Keratinocyte (primary cell): ENCODE measurements at regions not wholly inside any gene's neighbourhood (a gene's known extent, or its start where the extent isn't known, plus 50 kb on each side); places are given as distances from the start of the nearest gene placed in this dataset.

Experiments used
- DNase-seq: peaks from one replicate; pipeline ENCODE4 v3.0.0-alpha.2; 2011; ENCODE audit warnings: low read depth, missing footprints, low spot score
- FAIRE-seq: peaks from 2 replicates; lab custom pipeline; 2011; peaks lifted over from hg19 to GRCh38; lab: Jason Lieb, UNC
- H2AFZ ChIP-seq: 2 replicates; pipeline ENCODE4 v1.6.0; 2012; ENCODE audit warnings: low read length, control low read depth, inconsistent platforms; ENCODE audit not compliant: control insufficient read depth
- H3K27ac ChIP-seq: 2 replicates; pipeline ENCODE4 v1.5.1; 2011; ENCODE audit warnings: low read length; ENCODE audit not compliant: control insufficient read depth, insufficient read depth
- H3K27me3 ChIP-seq: 3 replicates; pipeline ENCODE4 v1.6.0; 2011; ENCODE audit warnings: low read length; ENCODE audit not compliant: control insufficient read depth, insufficient read depth; ENCODE audit errors: extremely low read depth
- H3K36me3 ChIP-seq, 2 experiments: 2 replicates in 1 of 2; 3 replicates in 1 of 2; pipeline ENCODE4 v1.5.1; 2011; ENCODE audit warnings: low read length in 2 of 2, mild to moderate bottlenecking in 1 of 2; ENCODE audit not compliant: control insufficient read depth in 2 of 2, insufficient read depth in 2 of 2; ENCODE audit errors: extremely low read depth in 1 of 2
- H3K4me1 ChIP-seq: 3 replicates; pipeline ENCODE4 v1.5.1; 2011; ENCODE audit warnings: low read length; ENCODE audit not compliant: control insufficient read depth, insufficient read depth; ENCODE audit errors: extremely low read depth
- H3K4me2 ChIP-seq: 3 replicates; pipeline ENCODE4 v1.6.0; 2011; ENCODE audit warnings: low read depth, low read length; ENCODE audit not compliant: control insufficient read depth, insufficient read depth; ENCODE audit errors: extremely low read depth
- H3K4me3 ChIP-seq, 3 experiments: fragments of 200-600 bp in 1 of 3; sonication (generic) in 1 of 3; 2 replicates in 2 of 3; 3 replicates in 1 of 3; pipeline ENCODE4 v1.5.1; 2011 to 2016; ENCODE audit warnings: low read length in 3 of 3, mild to moderate bottlenecking in 3 of 3, control low read depth in 2 of 3, inconsistent platforms in 1 of 3, low read depth in 1 of 3, mixed read lengths in 1 of 3, mixed run types in 1 of 3, moderate library complexity in 1 of 3; ENCODE audit not compliant: control insufficient read depth in 2 of 3, insufficient read depth in 2 of 3; ENCODE audit errors: extremely low read depth in 1 of 3
- H3K79me2 ChIP-seq: 2 replicates; pipeline ENCODE4 v1.6.0; 2012; ENCODE audit warnings: low read length; ENCODE audit not compliant: control insufficient read depth, insufficient read depth
- H3K9ac ChIP-seq: 3 replicates; pipeline ENCODE4 v1.6.0; 2011; ENCODE audit warnings: low read length; ENCODE audit not compliant: control insufficient read depth, insufficient read depth; ENCODE audit errors: extremely low read depth
- H3K9me1 ChIP-seq: 3 replicates; pipeline ENCODE4 v1.6.0; 2011; ENCODE audit warnings: low read length; ENCODE audit not compliant: control insufficient read depth, insufficient read depth; ENCODE audit errors: extremely low read depth
- H3K9me3 ChIP-seq: 2 replicates; pipeline ENCODE4 v1.5.1; 2012; ENCODE audit warnings: low read depth, low read length; ENCODE audit not compliant: control insufficient read depth
- H4K20me1 ChIP-seq: 3 replicates; pipeline ENCODE4 v1.6.0; 2011; ENCODE audit warnings: low read length; ENCODE audit not compliant: control insufficient read depth, insufficient read depth; ENCODE audit errors: extremely low read depth
- CTCF ChIP-seq, 3 experiments: IDR thresholded peaks in 1 of 3; conservative IDR thresholded peaks in 1 of 3; optimal IDR thresholded peaks in 1 of 3; 2 replicates in 2 of 3; 3 replicates in 1 of 3; pipeline versions ENCODE3 to v1.5.1; 2011; ENCODE audit warnings: low read length in 3 of 3, mild to moderate bottlenecking in 3 of 3, moderate library complexity in 2 of 3, control low read depth in 1 of 3, inconsistent platforms in 1 of 3; ENCODE audit not compliant: insufficient read depth in 2 of 3; ENCODE audit errors: extremely low read depth in 1 of 3
- EZH2 ChIP-seq: IDR thresholded peaks from one replicate; pipeline ENCODE4 v1.6.1; 2012; ENCODE audit warnings: inconsistent platforms, mild to moderate bottlenecking, low read length, moderate library complexity
- dilution Hi-C: fragments of 300-500 bp; cut with MboI; formaldehyde crosslinking; loops from one replicate; pipeline ENCODE4 v1.7.0; 2020; ENCODE audit warnings: low sequenced_read_pairs; ENCODE audit not compliant: extremely low pct_ligation_motif_present

GRCh38 chr1:18049228-18049627 lies 58.4 kb upstream of the IGSF21 start:
- no peak for FAIRE-seq

GRCh38 chr1:18052671-18053070 lies 54.9 kb upstream of the IGSF21 start:
- FAIRE-seq (no peak), DNase-seq (no peak)
- dilution Hi-C loops: no loop called here
- Histone ChIP-seq H3K9me1 (no peaks in the 10 kb centered on the region), H3K4me2 (no peak overlapping the region), H3K9ac (no peak overlapping the region), H3K4me1 (no peaks in the 10 kb centered on the region), H3K4me3 (no peak overlapping the region), H4K20me1 (no peaks in the 10 kb centered on the region), H3K27ac (no peak overlapping the region), H3K9me3 (peaks cover 3% of the 10 kb centered on the region), H3K27me3 (no peaks in the 10 kb centered on the region), H3K36me3 (no peaks in the 10 kb centered on the region), H3K79me2 (no peaks in the 10 kb centered on the region), H2AFZ (no peak overlapping the region)
- TF ChIP-seq EZH2 (no peak), CTCF (optimal IDR thresholded peaks at IDR 0.05 in 1 of 3, IDR thresholded peaks at IDR 0.05 in 1 of 3, conservative IDR thresholded peaks at IDR 0.05 in 1 of 3; ENCODE audit: extremely low read depth in 1 of 3, insufficient read depth in 2 of 3, low read length in 3 of 3) (no peak)

More at GRCh38 chr1:18049228-18049627, 58.4 kb upstream of the IGSF21 start:
- no peak overlapping the region for H3K27ac ChIP-seq
- no peak overlapping the region for H2AFZ ChIP-seq
- no peak overlapping the region for H3K9ac ChIP-seq
- H3K4me3 ChIP-seq: no peak overlapping the region
- no peaks in the 10 kb centered on the region for H3K27me3 ChIP-seq
- no peaks in the 10 kb centered on the region for H3K79me2 ChIP-seq
- dilution Hi-C loops: no loop called here
- H3K36me3 ChIP-seq: no peaks in the 10 kb centered on the region
- no peaks in the 10 kb centered on the region for H3K4me1 ChIP-seq
- no peak for TF ChIP-seq EZH2
- TF ChIP-seq CTCF (optimal IDR thresholded peaks at IDR 0.05 in 1 of 3, IDR thresholded peaks at IDR 0.05 in 1 of 3, conservative IDR thresholded peaks at IDR 0.05 in 1 of 3; ENCODE audit: extremely low read depth in 1 of 3, insufficient read depth in 2 of 3, low read length in 3 of 3): no peak
- H4K20me1 ChIP-seq: no peaks in the 10 kb centered on the region
- DNase-seq: no peak
- H3K9me1 ChIP-seq: no peaks in the 10 kb centered on the region
- no peak overlapping the region for H3K4me2 ChIP-seq
- H3K9me3 ChIP-seq: peaks cover 3% of the 10 kb centered on the region
